ENCODE measurements at regions not wholly inside any gene's neighbourhood (a gene's known extent, or its start where the extent isn't known, plus 50 kb on each side); places are given as distances from the start of the nearest gene placed in this dataset.

GRCh38 chr11:98828986-98829708, 191.6 kb upstream of the CNTN5 start:
- no peaks in the 10 kb centered on the region for H3K27me3 ChIP-seq (replicated peaks in 1 of 7)
- DNase-seq, result no peak
- no peak overlapping the region for H3K27ac ChIP-seq
- 60 to 76% (median 71%) methylated on average over 1 of the region's 1 CpG for WGBS, 5 donors
- intact Hi-C loops (cut with DNase I; ENCODE audit: low total_unique reads), result no loop called here
- H3K36me3 ChIP-seq, result no peaks in the 10 kb centered on the region
- no peak for TF ChIP-seq POLR2AphosphoS5 (IDR thresholded peaks at IDR 0.05)
- no peak for TF ChIP-seq POLR2A (IDR thresholded peaks at IDR 0.05)
- no peak for TF ChIP-seq CTCF (IDR thresholded peaks at IDR 0.05 in 8 of 11, conservative IDR thresholded peaks at IDR 0.05 in 3 of 11)
- peaks cover 0 to 18% (median 0%) of the 10 kb centered on the region in 8 donors for H3K9me3 ChIP-seq
- H3K4me3 ChIP-seq, result no peak overlapping the region
- no peaks in the 10 kb centered on the region for H3K4me1 ChIP-seq

- TF ChIP-seq POLR2AphosphoS5 (IDR thresholded peaks at IDR 0.05) (no peak), CTCF (IDR thresholded peaks at IDR 0.05 in 8 of 11, conservative IDR thresholded peaks at IDR 0.05 in 3 of 11) (no peak), POLR2A (IDR thresholded peaks at IDR 0.05) (no peak)
Measured at GRCh38 chr11:98829971-98830370, 190.8 kb upstream of the CNTN5 start.

GRCh38 chr11:98834776-98835175, 186.0 kb upstream of the CNTN5 start:
- Histone ChIP-seq H3K9me3 (peaks cover 0 to 15% (median 2%) of the 10 kb centered on the region in 8 donors), H3K27ac (no peak overlapping the region), H3K4me1 (no peaks in the 10 kb centered on the region), H3K27me3 (replicated peaks in 1 of 7) (no peaks in the 10 kb centered on the region), H3K4me3 (no peak overlapping the region), H3K36me3 (no peaks in the 10 kb centered on the region)
- TF ChIP-seq POLR2AphosphoS5 (IDR thresholded peaks at IDR 0.05), result no peak
- DNase-seq, result no peak
- intact Hi-C loops (cut with DNase I; ENCODE audit: low total_unique reads), result no loop called here
- 78 to 89% (median 82%) methylated on average over 4 of the region's 4 CpGs for WGBS, 5 donors

More at GRCh38 chr11:98829971-98830370, 190.8 kb upstream of the CNTN5 start:
- no peak overlapping the region for H3K4me3 ChIP-seq
- 81 to 91% (median 84%) methylated on average over 2 of the region's 2 CpGs for WGBS, 5 donors
- H3K9me3 ChIP-seq, result peaks cover 0 to 18% (median 0%) of the 10 kb centered on the region in 8 donors
- no peaks in the 10 kb centered on the region for H3K27me3 ChIP-seq (replicated peaks in 1 of 7)
- H3K27ac ChIP-seq, result no peak overlapping the region
- intact Hi-C loops (cut with DNase I; ENCODE audit: low total_unique reads), result no loop called here
- H3K36me3 ChIP-seq, result no peaks in the 10 kb centered on the region
- H3K4me1 ChIP-seq, result no peaks in the 10 kb centered on the region
- no peak for DNase-seq

GRCh38 chr11:98835335-98835734, 185.4 kb upstream of the CNTN5 start:
- no peaks in the 10 kb centered on the region for H3K36me3 ChIP-seq
- 57 to 86% (median 70%) methylated on average over 2 of the region's 2 CpGs for WGBS, 5 donors
- no peaks in the 10 kb centered on the region for H3K4me1 ChIP-seq
- H3K9me3 ChIP-seq, result peaks cover 0 to 14% (median 0%) of the 10 kb centered on the region in 8 donors
- H3K27ac ChIP-seq, result no peak overlapping the region
- no peak for DNase-seq
- H3K4me3 ChIP-seq, result no peak overlapping the region
- intact Hi-C loops (cut with DNase I; ENCODE audit: low total_unique reads), result no loop called here
- H3K27me3 ChIP-seq (replicated peaks in 1 of 7), result no peaks in the 10 kb centered on the region
- TF ChIP-seq POLR2AphosphoS5 (IDR thresholded peaks at IDR 0.05) (no peak), POLR2A (IDR thresholded peaks at IDR 0.05) (no peak), CTCF (IDR thresholded peaks at IDR 0.05 in 8 of 11, conservative IDR thresholded peaks at IDR 0.05 in 3 of 11) (no peak)
